H1 (cell line): ENCODE measurements at regions not wholly inside any gene's neighbourhood (a gene's known extent, or its start where the extent isn't known, plus 50 kb on each side); places are given as distances from the start of the nearest gene placed in this dataset.

Experiments
- CTCF ChIA-PET: fragments of 300-600 bp; sonication (Branson Sonifier 250); formaldehyde crosslinking; loops from one replicate; lab custom pipeline; 2021; ENCODE audit not compliant: partially characterized antibody; lab: Charles Lee
- POLR2A ChIA-PET: fragments of 300-600 bp; sonication (Branson Sonifier 250); formaldehyde crosslinking; loops from one replicate; lab custom pipeline; 2021; ENCODE audit warnings: inconsistent platforms; ENCODE audit not compliant: partially characterized antibody; lab: Charles Lee
- DNase-seq, 2 experiments: peaks; one replicate each; pipeline versions ENCODE4 v3.0.0 to v3.0.0-alpha.2; 2010 to 2022; ENCODE audit warnings: low spot score in 2 of 2, low read depth in 1 of 2, mixed read lengths in 1 of 2
- FAIRE-seq: peaks from 2 replicates; lab custom pipeline; 2011; peaks lifted over from hg19 to GRCh38; lab: Jason Lieb, UNC
- H2AFZ ChIP-seq: 2 replicates; pipeline ENCODE4 v1.8.1; 2012; ENCODE audit warnings: low read length, inconsistent platforms
- H2AK5ac ChIP-seq: 2 replicates; pipeline ENCODE4 v1.6.1; 2013; ENCODE audit warnings: low read depth, low read length
- H2BK120ac ChIP-seq: replicated peaks from 2 replicates; pipeline ENCODE3; 2013; ENCODE audit warnings: low read depth, low read length, inconsistent platforms
- H2BK12ac ChIP-seq: 2 replicates; pipeline ENCODE4 v1.6.1; 2013; ENCODE audit warnings: low read depth, low read length
- H2BK15ac ChIP-seq: 2 replicates; pipeline ENCODE4 v1.6.1; 2013; ENCODE audit warnings: low read length
- H2BK20ac ChIP-seq: 2 replicates; pipeline ENCODE4 v1.6.1; 2013; ENCODE audit warnings: low read length
- H2BK5ac ChIP-seq: 2 replicates; pipeline ENCODE4 v1.6.1; 2013; ENCODE audit warnings: low read depth, low read length
- H3K14ac ChIP-seq: 2 replicates; pipeline ENCODE4 v1.6.1; 2013; ENCODE audit warnings: inconsistent platforms; ENCODE audit not compliant: insufficient read length
- H3K18ac ChIP-seq: 2 replicates; pipeline ENCODE4 v1.6.1; 2013; ENCODE audit warnings: low read length; ENCODE audit errors: extremely low read depth
- H3K23ac ChIP-seq: 2 replicates; pipeline ENCODE4 v1.6.1; 2013; ENCODE audit warnings: inconsistent platforms; ENCODE audit not compliant: insufficient read length
- H3K23me2 ChIP-seq: 2 replicates; pipeline ENCODE4 v1.6.1; 2013; ENCODE audit warnings: low read depth, low read length
- H3K27ac ChIP-seq: 2 replicates; pipeline ENCODE4 v1.6.1; 2011; ENCODE audit warnings: low read depth, low read length, inconsistent platforms
- H3K27me3 ChIP-seq, 4 experiments: replicated peaks in 1 of 4; 1 replicate in 1 of 4; 2 replicates in 3 of 4; pipeline versions ENCODE4 v1.6.1 to v1.8.1; 2011 to 2013; ENCODE audit warnings: low read length in 3 of 4, mild to moderate bottlenecking in 3 of 4, inconsistent platforms in 2 of 4, mixed read lengths in 2 of 4, moderate library complexity in 1 of 4; ENCODE audit not compliant: control insufficient read depth in 3 of 4, insufficient read depth in 3 of 4; ENCODE audit errors: extremely low read depth in 1 of 4
- H3K36me3 ChIP-seq, 4 experiments: 2 replicates each; pipeline versions ENCODE4 v1.6.1 to v1.8.1; 2011 to 2013; ENCODE audit warnings: mild to moderate bottlenecking in 4 of 4, low read length in 3 of 4, moderate library complexity in 2 of 4, control low read depth in 1 of 4, inconsistent platforms in 1 of 4; ENCODE audit not compliant: insufficient read depth in 4 of 4, control insufficient read depth in 2 of 4
- H3K4ac ChIP-seq: replicated peaks from 2 replicates; pipeline ENCODE3; 2013; ENCODE audit warnings: low read length, low read depth, mixed read lengths, inconsistent platforms; ENCODE audit not compliant: insufficient read length
- H3K4me1 ChIP-seq, 4 experiments: replicated peaks in 1 of 4; 1 replicate in 1 of 4; 2 replicates in 3 of 4; pipeline versions ENCODE4 v1.6.1 to v1.8.1; 2011 to 2013; ENCODE audit warnings: low read length in 3 of 4, inconsistent platforms in 2 of 4, mixed read lengths in 1 of 4; ENCODE audit not compliant: insufficient read depth in 4 of 4, control insufficient read depth in 3 of 4
- H3K4me2 ChIP-seq, 2 experiments: 2 replicates each; pipeline versions ENCODE4 v1.6.1 to v1.8.1; 2011 to 2013; ENCODE audit warnings: low read depth in 2 of 2, low read length in 2 of 2, control low read depth in 1 of 2, inconsistent platforms in 1 of 2, mild to moderate bottlenecking in 1 of 2; ENCODE audit not compliant: insufficient read depth in 1 of 2
- H3K4me3 ChIP-seq, 4 experiments: fragments of 200-600, 300-600 bp in 1 of 4; sonication (generic), shearing (Covaris generic), sonication (Bioruptor Twin) in 1 of 4; 2 replicates each; pipeline versions ENCODE4 v1.5.1 to v1.8.1; 2011 to 2016; ENCODE audit warnings: low read length in 4 of 4, low read depth in 3 of 4, control low read depth in 2 of 4, inconsistent platforms in 2 of 4, mild to moderate bottlenecking in 2 of 4, mixed read lengths in 1 of 4, moderate library complexity in 1 of 4; ENCODE audit not compliant: insufficient read depth in 2 of 4; ENCODE audit errors: extremely low read depth in 1 of 4
- H3K56ac ChIP-seq: replicated peaks from 2 replicates; pipeline ENCODE3; 2013; ENCODE audit warnings: low read depth, mild to moderate bottlenecking, mixed read lengths, low read length, inconsistent platforms; ENCODE audit not compliant: insufficient read length
- H3K79me1 ChIP-seq: 2 replicates; pipeline ENCODE4 v1.6.1; 2013; ENCODE audit warnings: low read depth, low read length, control low read depth
- H3K79me2 ChIP-seq, 2 experiments: 2 replicates each; pipeline versions ENCODE4 v1.6.1 to v1.8.1; 2012 to 2013; ENCODE audit warnings: low read length in 2 of 2, mild to moderate bottlenecking in 2 of 2, inconsistent platforms in 1 of 2; ENCODE audit not compliant: insufficient read depth in 2 of 2, control insufficient read depth in 1 of 2
- H3K9ac ChIP-seq, 4 experiments: replicated peaks in 1 of 4; 1 replicate in 1 of 4; 2 replicates in 3 of 4; pipeline versions ENCODE4 v1.6.1 to v1.8.1; 2011 to 2013; ENCODE audit warnings: low read depth in 3 of 4, low read length in 3 of 4, control low read depth in 2 of 4, mild to moderate bottlenecking in 2 of 4, moderate library complexity in 2 of 4, inconsistent platforms in 1 of 4; ENCODE audit errors: extremely low read depth in 1 of 4
- H3K9me3 ChIP-seq, 2 experiments: 2 replicates each; pipeline versions ENCODE4 v1.6.1 to v1.8.1; 2012 to 2013; ENCODE audit warnings: mild to moderate bottlenecking in 2 of 2, moderate library complexity in 2 of 2, control low read depth in 1 of 2, inconsistent platforms in 1 of 2, low read depth in 1 of 2, low read length in 1 of 2, mixed read lengths in 1 of 2; ENCODE audit not compliant: insufficient read depth in 2 of 2
- H4K20me1 ChIP-seq, 2 experiments: replicated peaks in 1 of 2; 2 replicates each; pipeline versions ENCODE3 to v1.8.1; 2011 to 2013; ENCODE audit warnings: inconsistent platforms in 2 of 2, low read length in 2 of 2, mild to moderate bottlenecking in 1 of 2; ENCODE audit not compliant: insufficient read depth in 2 of 2, control insufficient read depth in 1 of 2
- H4K5ac ChIP-seq: 2 replicates; pipeline ENCODE4 v1.6.1; 2013; ENCODE audit warnings: low read length, low read depth, mixed read lengths, inconsistent platforms; ENCODE audit not compliant: insufficient read length
- H4K8ac ChIP-seq: 2 replicates; pipeline ENCODE4 v1.8.0; 2013; ENCODE audit warnings: mild to moderate bottlenecking, moderate library complexity, low read length, inconsistent platforms; ENCODE audit not compliant: insufficient read depth; ENCODE audit errors: extremely low read depth
- H4K91ac ChIP-seq: replicated peaks from 2 replicates; pipeline ENCODE3; 2013; ENCODE audit warnings: low read length, mixed read lengths, inconsistent platforms; ENCODE audit not compliant: insufficient read length
- EZH2 ChIP-seq: fragments of 200-600 bp; sonication (generic); IDR thresholded peaks from 2 replicates; pipeline ENCODE4 v1.7.1; 2012; ENCODE audit warnings: low read depth, mild to moderate bottlenecking, moderate library complexity, low read length, inconsistent platforms; ENCODE audit not compliant: severe bottlenecking
- JUND ChIP-seq: IDR thresholded peaks from 2 replicates; pipeline ENCODE4 v1.6.1; 2011; ENCODE audit warnings: mild to moderate bottlenecking, improper control_type of control experiment, low read length
- SIN3A ChIP-seq, 2 experiments: IDR thresholded peaks in 1 of 2; conservative IDR thresholded peaks in 1 of 2; 2 replicates each; pipeline ENCODE4 v1.6.1; 2011 to 2012; ENCODE audit warnings: low read length in 2 of 2, improper control_type of control experiment in 1 of 2, low read depth in 1 of 2, mild to moderate bottlenecking in 1 of 2
- SP1 ChIP-seq: IDR thresholded peaks from 2 replicates; pipeline ENCODE4 v1.6.1; 2011; ENCODE audit warnings: low read depth, low read length
- TAF7 ChIP-seq: optimal IDR thresholded peaks from 2 replicates; pipeline ENCODE3; 2011; ENCODE audit warnings: low read depth, mild to moderate bottlenecking, inconsistent platforms, low read length, moderate library complexity, borderline replicate concordance
- WGBS, 2 experiments: shearing (Covaris generic) in 1 of 2; methylation state at CpG; one replicate each; pipeline versions ENCODE4 v1.1.6 to v1.1.7; 2013 to 2015; ENCODE audit warnings: low lambda C conversion rate in 2 of 2, mixed read lengths in 2 of 2, inconsistent platforms in 1 of 2, low coverage in 1 of 2, missing lambda C conversion rate in 1 of 2; ENCODE audit not compliant: insufficient replicate concordance in 2 of 2, insufficient coverage in 1 of 2, insufficient read length in 1 of 2; ENCODE audit errors: extremely low coverage in 1 of 2, missing lambda C conversion rate in 1 of 2; 5-methylcytosine and 5-hydroxymethylcytosine counted together

DNA sequence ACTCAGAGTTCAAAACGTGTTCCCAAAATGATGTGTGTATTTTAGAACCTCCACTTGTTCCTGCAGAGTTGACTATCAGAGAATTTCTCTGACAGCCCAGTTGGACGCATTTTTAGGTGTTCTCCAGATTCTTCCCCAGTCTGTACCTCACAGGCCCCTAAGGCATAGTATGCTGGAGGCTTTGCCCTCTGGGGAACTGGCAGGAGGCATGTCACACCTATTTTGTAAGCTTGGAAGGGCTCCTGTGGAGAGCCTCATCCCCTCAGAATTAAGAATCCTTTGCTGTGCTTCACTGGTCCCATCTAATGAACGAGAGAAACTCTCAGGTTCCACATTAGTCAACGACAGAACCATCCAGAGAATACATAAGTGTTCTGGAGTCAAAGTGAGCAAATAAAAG is 144.1 kb upstream of the SLC30A5 start:
- Histone ChIP-seq H2BK12ac (no peak overlapping the region), H3K79me2 (no peaks in the 10 kb centered on the region), H4K20me1 (no peaks in the 10 kb centered on the region), H3K4me1 (peaks cover 0 to 2% (median 0%) of the 10 kb centered on the region in 4 experiments; a peak in 1 of 7 replicates), H3K23me2 (no peaks in the 10 kb centered on the region), H3K9ac (no peak overlapping the region), H2AK5ac (no peak overlapping the region), H2BK120ac (no peak overlapping the region), H4K8ac (no peak overlapping the region), H4K91ac (no peak overlapping the region), H3K4me2 (no peak overlapping the region), H4K5ac (no peak overlapping the region), H3K36me3 (no peaks in the 10 kb centered on the region), H3K18ac (no peak overlapping the region), H3K14ac (no peak overlapping the region), H2AFZ (no peak overlapping the region), H3K27me3 (no peaks in the 10 kb centered on the region), H2BK15ac (peak overlapping the region; percentile 76; the same call in 1 of the 2 replicates), H3K4me3 (no peak overlapping the region), H3K79me1 (no peaks in the 10 kb centered on the region; the same call in 1 of the 2 replicates), H3K56ac (no peak overlapping the region), H3K9me3 (no peaks in the 10 kb centered on the region), H3K4ac (no peak overlapping the region), H3K23ac (no peak overlapping the region), H2BK20ac (peak overlapping the region; percentile 95; the same call in 1 of the 2 replicates), H2BK5ac (no peak overlapping the region; the same call in 1 of the 2 replicates), H3K27ac (no peak overlapping the region)
- WGBS, 2 experiments, result 89% methylated on average over 4 of the region's 4 CpGs; no CpG with 5 or more reads in 1 of the 2 experiments
- ChIA-PET POLR2A (no interaction called here), CTCF (interaction anchor here (0.7 to 1.4 kb wide), 3 partner anchors 9 to 134 kb away, joined by 3 read pairs; no protein-coding TSS in a partner anchor)
- FAIRE-seq, result no peak
- DNase-seq, result no peak
- TF ChIP-seq TAF7, result no peak
- no peak for TF ChIP-seq SIN3A (conservative IDR thresholded peaks at IDR 0.05 in 1 of 2, IDR thresholded peaks at IDR 0.05 in 1 of 2; ENCODE audit: low read depth in 1 of 2, low read length in 2 of 2)
- no peak for TF ChIP-seq SP1
- TF ChIP-seq EZH2, result no peak
- no peak for TF ChIP-seq JUND
